HS-27A (cell line): ENCODE measurements at regions not wholly inside any gene's neighbourhood (a gene's known extent, or its start where the extent isn't known, plus 50 kb on each side); places are given as distances from the start of the nearest gene placed in this dataset.

Experiments
- DNase-seq: peaks from one replicate; pipeline ENCODE4 v3.0.0-alpha.2; 2012; ENCODE audit warnings: low read depth, missing footprints

- DNase-seq, result peak; percentile 43
Measured at GRCh38 chr1:68331117-68331865, 99.0 kb upstream of the WLS start.

DNA sequence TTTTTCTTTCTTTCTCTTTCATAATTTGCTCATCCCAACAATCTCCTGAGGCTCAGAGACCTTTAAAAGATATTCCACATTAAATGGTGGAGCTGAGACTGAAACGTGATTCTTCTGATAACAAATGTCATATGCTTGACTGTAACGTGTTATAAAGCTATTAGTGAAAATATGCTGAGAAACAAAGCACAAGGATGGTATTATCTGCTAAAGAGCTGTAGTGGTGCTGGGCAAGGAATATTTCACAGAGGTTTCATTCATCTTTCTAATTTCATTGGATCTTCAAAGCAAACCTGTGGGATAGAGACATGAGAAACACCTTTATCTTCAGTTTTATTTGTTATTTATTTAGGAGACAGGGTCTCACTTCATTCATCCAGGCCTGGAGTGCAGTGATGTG lies 98.1 kb upstream of the WLS start:
- no peak for DNase-seq

DNA sequence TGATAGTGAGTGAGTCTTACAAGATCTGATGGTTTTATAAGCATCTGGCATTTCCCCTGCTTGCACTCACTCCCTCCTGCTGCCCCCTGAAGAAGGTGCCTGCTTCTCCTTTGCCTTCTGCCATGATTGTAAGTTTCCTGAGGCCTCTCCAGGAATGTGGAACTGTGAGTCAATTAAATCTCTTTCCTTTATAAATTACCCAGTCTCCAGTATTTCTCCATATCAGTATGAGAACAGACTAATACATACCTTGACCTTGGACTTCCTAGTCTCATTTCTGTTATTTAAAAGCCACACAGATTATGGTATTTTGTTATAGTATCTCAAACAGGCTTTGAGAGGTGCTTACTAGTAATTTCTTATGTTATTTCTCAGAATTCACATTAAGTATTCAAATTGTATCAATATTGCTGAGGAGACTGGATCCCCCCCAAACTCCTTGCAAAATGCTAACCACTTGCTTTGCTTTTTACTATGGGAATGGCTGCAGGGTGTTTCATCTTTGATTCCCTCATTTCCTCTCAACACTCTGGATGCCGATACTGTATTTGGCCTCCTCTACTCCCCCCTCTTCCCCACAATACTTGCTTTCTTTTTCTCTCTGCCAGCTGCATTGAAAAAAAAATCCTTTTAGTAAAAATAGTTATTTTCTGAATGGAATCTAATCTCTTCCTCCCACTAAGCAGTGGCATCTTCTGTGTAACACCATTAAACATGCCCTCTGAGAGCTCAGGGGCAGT lies 96.9 kb upstream of the WLS start:
- DNase-seq, result no peak

DNA sequence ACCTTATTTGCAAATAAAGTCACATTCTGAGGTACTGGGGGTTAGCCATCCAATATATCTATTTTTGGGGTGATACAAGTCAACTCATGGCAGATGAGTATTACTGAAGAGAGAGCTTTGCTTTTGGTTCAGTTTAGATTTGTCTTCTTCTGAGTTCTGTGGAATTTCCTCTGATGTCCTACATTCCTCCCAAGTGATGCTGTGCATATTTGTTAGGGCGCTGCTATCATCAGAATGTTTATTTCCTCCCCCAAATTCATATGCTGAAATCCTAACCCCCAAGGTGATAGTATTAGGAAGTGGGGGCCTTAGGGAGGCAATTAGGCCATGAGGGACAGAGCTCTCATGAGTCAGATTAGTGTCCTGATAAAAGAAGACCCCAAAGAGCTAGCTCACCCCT lies 96.2 kb upstream of the WLS start:
- DNase-seq, result no peak

GRCh38 chr1:68327414-68327813 lies 95.1 kb upstream of the WLS start:
- DNase-seq, result no peak

- DNase-seq, result no peak
Measured at GRCh38 chr1:68326481-68326880, 94.2 kb upstream of the WLS start.

DNA sequence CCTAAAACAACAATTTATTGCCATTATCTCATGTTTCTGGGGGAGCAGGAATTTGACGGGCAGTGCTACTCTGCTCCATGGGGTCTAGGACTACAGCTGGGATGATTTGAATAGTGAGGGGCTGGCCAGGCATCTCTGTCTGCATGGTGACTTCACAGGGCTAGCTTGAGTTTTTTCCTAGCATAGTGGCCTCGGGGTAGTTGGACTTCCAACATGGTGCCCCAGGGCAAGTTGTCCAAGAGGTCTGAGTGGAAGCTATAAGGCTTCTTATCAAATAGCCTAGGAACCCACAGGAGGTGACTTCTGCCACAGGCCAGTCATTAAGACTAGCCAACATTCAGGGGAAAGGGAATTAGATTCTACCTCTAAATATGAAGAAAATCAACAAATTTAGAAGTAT lies 92.0 kb upstream of the WLS start:
- no peak for DNase-seq

- DNase-seq, result no peak
Measured at GRCh38 chr1:68322837-68323687, 90.7 kb upstream of the WLS start.

DNA sequence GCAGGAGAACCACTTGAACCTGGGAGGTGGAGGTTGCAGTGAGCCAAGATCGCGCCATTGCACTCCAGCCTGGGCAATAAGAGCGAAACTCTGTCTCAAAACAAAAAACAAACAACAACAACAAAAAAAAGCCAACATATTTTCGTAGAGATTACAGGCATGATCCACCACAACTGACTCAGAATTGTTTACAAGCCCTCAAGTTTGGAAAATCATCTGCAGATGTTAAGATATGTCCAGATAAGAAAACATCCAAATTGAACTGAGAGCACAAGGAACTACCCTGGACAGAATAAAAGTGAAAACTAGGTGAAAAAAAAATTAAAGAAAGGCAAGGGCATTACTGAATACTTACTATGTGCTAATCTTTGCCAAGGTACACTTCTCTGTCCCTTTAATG lies 89.8 kb upstream of the WLS start:
- DNase-seq, result no peak

GRCh38 chr1:68321084-68321685 lies 88.9 kb upstream of the WLS start:
- no peak for DNase-seq

- DNase-seq, result no peak
Measured at GRCh38 chr1:68320349-68320748, 88.0 kb upstream of the WLS start.

DNA sequence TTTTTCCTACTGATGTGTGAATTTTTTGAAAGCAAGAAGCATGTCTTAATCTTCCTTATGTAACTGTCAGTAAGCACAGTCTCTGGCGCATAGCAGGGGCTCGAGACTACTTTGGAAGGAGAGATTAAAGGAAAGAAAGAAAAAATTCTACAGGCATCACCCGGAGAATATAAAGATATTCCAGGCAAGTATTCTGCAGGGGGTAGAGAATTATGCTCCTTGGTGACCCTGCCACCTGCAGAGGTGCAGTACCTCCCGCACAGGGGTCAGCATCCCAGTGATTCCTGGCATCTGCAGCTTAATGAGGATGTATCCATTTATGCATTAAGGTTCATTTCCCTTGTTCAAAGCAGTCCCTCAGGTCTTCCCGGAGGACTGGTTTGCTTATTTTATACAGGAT lies 87.6 kb upstream of the WLS start:
- DNase-seq, result no peak

DNA sequence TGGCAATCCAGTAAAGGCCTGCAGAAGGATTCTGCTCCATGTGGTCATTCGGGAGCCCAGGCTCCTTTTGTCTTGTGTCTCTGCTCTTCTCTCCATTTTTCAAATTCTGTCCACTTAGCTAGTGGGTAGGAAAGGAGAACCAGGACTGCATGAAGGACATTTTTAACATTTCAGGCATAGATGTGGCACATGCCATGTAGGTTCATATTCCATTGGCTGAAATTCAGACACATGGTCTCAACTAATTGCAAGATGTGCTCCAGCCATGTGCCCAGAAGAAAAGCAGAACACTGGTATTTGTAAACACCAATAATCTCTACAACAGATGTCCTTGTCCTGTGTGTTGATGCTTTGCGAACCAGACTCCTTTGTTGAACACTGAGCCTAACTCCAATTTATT lies 85.2 kb upstream of the WLS start:
- no peak for DNase-seq

DNA sequence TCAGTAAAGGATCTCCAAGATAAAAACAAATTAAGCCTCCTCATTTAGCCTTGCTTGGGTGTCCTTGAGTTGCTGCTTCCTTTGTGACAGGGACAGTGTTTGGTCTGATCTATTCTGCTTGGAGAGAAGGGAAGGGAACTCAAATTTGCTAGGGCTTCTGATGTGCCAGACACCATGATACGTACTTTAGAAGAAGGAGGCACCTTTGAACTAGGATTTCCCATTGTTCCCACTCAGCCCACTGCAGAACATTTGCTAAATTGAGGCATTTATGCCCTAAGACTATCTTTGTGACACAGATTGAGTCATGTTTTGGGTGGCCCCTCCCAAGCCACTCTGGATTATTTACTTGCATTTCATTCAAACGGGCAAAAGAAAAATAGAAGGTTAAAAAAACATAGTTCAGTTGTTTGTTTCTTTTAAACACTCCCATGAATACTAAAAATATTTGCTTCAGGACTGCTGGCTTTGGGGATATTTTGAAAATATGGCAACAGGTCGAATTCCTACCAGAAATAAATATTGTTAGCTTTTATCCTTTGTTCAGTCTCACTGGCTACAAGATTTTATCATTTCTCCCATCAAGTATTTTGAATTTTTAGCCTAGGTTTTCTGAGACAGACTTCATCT lies 81.9 kb upstream of the WLS start:
- no peak for DNase-seq

DNA sequence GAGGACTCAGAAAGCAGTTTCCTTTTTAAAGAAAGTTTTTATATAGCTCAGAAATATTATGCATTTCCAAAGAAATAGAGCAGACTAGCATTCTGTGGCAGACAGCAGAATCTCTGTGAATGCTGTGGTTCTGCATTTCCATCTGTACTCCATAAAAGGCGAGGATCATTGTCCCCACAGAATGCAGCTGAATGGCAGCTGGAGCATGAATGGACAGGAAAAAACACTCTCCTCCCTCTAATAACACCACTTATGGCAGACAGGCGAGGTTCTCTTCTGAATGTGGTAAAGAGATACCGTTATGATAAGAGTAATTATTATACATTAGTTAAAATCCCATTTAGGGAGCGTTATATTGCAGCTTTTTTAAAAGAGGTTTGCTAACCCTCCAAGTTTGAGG lies 81.4 kb upstream of the WLS start:
- no peak for DNase-seq

- no peak for DNase-seq
Measured at GRCh38 chr1:68308034-68308433, 75.7 kb upstream of the WLS start.

DNA sequence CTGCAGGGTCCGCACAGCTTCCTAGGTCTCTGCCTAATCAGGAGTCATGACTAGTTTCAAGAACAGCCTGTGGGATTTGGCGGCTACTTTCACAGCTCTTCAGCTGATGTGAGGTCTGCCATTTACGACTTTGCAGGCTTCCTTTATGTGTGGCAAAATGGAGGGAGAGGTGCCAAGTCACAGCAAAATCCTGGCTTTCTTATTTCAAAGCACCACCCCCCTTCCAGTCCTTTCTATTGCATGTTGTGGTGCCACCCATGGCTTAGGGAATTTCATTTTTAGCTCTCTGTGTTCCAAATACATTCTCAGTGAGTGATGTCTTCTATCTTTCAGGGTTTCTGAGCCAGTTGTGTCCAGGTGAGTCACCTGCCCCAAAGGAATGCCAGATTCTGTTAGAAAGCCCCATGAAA lies 75.1 kb upstream of the WLS start:
- DNase-seq, result no peak

- no peak for DNase-seq
Measured at GRCh38 chr1:68301471-68302001, 69.2 kb upstream of the WLS start.

GRCh38 chr1:68294367-68295066 lies 62.2 kb upstream of the WLS start:
- no peak for DNase-seq

DNA sequence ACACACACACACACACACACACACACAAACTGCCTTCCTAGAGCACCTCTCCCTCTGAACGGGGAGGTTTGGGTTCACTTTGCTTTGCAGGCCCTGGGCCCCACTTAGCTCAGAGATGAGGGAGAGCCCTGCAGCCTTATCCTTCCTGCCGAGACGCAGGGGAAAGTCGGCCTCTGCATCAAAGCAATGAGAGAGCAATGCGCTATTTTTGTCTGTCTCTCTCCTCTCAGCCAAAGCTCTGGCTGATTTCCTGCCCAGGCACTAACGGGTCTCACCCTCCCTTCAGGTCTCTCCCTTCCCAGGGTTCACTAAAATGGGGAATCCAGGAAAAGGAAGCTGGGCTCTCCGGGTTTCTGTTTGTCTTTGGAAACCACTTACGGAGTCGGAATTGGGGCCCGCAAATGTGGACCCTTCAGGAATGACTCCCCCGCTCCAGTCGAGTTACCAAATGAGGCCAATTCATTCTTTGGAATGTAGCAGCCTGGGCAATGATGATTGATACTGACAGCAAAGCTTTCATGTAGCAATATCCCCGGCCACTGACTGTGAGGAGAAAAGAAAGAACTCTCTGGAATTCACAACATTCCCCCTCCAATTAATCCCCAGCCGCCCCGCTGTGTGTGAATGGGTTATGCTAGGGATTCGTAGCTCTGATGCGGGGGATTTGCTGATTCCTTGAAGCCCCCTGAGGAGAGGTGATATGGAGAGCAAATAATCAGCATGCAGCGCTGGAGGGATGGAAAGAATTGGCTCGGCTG lies 61.5 kb upstream of the WLS start:
- DNase-seq, result no peak
